Sigmoid colon (tissue), 4 donors: ENCODE measurements at regions not wholly inside any gene's neighbourhood (a gene's known extent, or its start where the extent isn't known, plus 50 kb on each side); places are given as distances from the start of the nearest gene placed in this dataset.

Source experiments
- EP300 ChIP-seq, 4 donors: sonication (generic); formaldehyde crosslinking; IDR thresholded peaks; one replicate each; pipeline ENCODE4 v1.6.1; 2017; ENCODE audit warnings: antibody characterized with exemption in 4 of 4
- TF ChIP-seq, protein P1 (sequence below), 4 experiments: fragments of 450-650 bp in 3 of 4; fragments of 200-600 bp in 1 of 4; IDR thresholded peaks; one replicate each; pipeline ENCODE4 v1.5.1; 2016 to 2019; ENCODE audit warnings: antibody characterized with exemption in 4 of 4, mild to moderate bottlenecking in 3 of 4, moderate library complexity in 2 of 4

DNA sequence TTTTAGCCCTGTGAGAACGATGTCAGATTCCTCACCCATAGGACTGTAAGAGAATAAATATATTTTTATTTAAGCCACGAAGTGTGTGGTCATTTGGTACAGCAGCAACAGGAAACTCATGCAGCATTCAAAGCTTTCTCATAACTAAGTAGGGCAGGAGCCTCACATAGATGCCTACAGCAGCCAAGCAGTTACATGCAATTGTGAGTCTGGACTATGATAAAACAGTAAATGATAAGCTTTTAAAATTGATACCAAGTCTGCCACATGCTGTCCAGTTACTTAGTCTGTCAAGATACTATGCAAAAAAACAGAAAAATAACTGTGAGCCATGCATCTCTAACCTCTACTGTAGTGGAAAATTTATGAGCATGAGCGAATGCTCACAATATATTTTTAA, 359.6 kb downstream of the HS3ST1 start:
- TF ChIP-seq, protein P1, sequence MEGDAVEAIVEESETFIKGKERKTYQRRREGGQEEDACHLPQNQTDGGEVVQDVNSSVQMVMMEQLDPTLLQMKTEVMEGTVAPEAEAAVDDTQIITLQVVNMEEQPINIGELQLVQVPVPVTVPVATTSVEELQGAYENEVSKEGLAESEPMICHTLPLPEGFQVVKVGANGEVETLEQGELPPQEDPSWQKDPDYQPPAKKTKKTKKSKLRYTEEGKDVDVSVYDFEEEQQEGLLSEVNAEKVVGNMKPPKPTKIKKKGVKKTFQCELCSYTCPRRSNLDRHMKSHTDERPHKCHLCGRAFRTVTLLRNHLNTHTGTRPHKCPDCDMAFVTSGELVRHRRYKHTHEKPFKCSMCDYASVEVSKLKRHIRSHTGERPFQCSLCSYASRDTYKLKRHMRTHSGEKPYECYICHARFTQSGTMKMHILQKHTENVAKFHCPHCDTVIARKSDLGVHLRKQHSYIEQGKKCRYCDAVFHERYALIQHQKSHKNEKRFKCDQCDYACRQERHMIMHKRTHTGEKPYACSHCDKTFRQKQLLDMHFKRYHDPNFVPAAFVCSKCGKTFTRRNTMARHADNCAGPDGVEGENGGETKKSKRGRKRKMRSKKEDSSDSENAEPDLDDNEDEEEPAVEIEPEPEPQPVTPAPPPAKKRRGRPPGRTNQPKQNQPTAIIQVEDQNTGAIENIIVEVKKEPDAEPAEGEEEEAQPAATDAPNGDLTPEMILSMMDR (IDR thresholded peaks at IDR 0.05) = no peak
- TF ChIP-seq EP300 (IDR thresholded peaks at IDR 0.05) = no peak
